ENCODE measurements at regions not wholly inside any gene's neighbourhood (a gene's known extent, or its start where the extent isn't known, plus 50 kb on each side); places are given as distances from the start of the nearest gene placed in this dataset.
"Not testable (repeated sequence)": the region's sequence is repeated elsewhere in the genome, so short reads cannot be mapped to it uniquely, and the experiment has no call there.

DNA sequence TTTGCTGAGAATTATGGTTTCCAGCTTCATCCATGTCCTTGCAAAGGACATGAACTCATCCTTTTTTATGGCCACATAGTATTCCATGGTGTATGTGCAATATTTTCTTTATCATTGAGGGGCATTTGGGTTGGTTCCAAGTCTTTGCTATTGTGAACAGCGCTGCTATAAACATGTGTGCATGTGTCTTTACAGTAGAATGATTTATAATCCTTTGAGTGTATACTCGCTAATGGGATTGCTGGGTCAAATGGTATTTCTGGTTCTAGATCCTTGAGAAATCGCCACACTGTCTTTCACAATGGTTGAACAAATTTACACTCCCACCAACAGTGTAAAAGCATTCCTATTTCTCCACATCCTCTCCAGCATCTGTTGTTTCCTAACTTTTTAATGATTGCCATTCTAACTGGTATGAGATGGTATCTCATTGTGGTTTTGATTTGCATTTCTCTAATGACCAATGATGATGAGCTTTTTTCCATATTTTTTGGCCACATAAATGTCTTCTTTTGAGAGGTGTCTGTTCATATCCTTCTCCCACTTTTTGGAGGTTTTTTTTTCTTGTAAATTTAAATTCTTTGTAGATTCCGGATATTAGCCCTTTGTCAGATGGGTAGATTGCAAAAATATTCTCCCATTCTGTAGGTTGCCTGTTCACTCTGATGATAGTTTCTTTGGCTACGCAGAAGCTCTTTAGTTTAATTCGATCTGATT, 180.1 kb downstream of the PLPPR4 start:
- DNase-seq = not testable (repeated sequence)

DNA sequence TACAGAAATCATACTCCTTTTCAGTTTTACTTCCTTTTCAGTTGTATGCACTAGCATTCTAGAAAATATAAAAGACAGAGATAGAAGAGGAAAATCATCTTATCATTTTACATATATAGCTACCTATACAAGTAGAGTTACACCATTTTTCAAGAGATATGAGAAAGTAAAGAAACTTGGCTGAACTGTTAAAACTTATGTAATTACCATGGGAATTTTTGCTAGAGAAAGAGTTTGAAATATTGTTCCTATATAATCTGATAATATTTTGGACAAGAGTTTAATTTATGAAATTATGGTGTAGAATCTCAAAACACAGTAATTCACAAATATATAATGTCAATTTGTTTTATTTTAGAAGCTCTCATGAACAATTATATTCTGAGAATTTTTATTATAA, 180.8 kb downstream of the PLPPR4 start:
- DNase-seq = no peak

GRCh38 chr1:99445486-99445885, 181.2 kb downstream of the PLPPR4 start:
- no peak for DNase-seq

DNA sequence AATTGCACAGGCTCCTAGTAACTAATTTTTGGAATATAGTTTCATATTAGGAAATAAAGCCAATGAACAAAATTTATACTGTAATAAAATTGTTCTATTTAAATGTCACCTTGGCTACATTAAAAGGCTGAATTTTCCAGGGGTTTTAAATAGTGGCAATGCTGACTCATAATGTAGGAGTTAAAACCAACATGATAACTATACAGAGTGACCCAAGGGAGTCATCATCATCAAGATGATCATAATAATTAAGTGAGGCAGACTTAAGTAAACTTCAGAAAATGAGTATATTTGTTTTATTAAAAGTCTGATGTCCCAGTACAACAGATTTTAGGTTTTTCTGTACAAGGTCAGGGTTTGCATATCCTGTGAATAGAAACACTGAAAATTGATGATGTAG, 183.4 kb downstream of the PLPPR4 start:
- no peak for DNase-seq

GRCh38 chr1:99455760-99456159, 190.2 kb upstream of the PALMD start:
- no peak for DNase-seq

DNA sequence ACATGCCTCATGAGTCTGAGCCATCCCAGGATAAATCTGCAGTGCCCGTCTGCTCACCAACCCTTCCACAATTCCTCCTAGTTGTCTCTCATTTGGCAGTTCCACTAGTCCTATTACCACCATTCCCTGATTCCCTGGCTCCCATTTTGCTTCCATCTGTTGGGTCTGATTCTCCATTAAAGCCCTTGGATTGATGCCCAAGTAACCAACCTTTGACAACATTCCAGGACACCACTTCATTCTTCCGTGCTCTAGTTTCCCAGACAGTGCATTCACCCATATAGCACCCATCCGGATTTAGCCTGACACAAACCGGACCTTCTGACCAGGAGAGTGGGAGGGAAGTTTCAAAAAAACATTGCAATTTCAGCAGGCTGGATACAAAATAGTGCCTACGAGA, 189.4 kb upstream of the PALMD start:
- no peak for DNase-seq

GRCh38 chr1:99457381-99458165, 188.3 kb upstream of the PALMD start:
- no peak for DNase-seq

DNA sequence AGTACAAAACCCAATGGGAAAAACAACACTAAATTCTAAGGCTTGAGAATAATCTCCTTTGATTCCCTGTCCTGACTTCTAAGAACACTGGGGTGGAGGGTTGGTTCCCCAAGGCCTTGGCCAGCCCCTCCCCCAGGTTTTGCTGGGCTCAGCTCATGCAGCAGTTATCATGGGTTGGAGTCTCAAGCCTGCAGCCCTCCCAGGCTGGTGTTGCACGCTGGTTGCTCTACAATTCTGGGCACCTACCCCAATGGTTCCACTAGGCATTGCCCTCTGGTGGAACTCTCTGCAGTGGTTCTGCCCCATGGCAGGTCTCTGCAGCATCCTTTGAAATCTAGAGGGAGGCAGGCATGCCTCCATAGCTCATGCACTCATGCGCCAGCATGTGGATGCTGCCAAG, 184.4 kb upstream of the PALMD start:
- no peak for DNase-seq

GRCh38 chr1:99464738-99465137, 181.2 kb upstream of the PALMD start:
- no peak for DNase-seq

GRCh38 chr1:99465176-99465900, 180.6 kb upstream of the PALMD start:
- DNase-seq = no peak

DNA sequence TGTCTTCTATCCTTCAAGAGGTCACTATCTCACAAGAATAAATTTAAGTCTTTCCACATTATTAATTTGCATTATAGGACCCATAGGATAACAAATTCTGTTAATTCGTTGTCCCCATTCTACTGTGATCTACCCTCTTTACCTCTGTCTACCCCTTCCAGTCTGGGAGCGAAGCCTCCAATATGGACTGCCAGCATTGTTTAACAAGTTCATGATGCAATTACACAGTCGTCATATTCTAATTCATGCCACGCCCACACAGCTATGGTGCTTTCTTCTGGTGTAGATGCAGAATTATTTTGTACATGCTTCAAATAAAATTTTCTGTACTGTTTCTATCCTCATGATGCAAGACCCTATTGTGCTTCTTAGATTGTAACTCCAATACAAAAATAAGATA, 178.3 kb upstream of the PALMD start:
- DNase-seq = no peak

GRCh38 chr1:99469550-99469971, 176.4 kb upstream of the PALMD start:
- DNase-seq = no peak

GRCh38 chr1:99472893-99473292, 173.0 kb upstream of the PALMD start:
- DNase-seq = no peak

GRCh38 chr1:99474350-99474893, 171.5 kb upstream of the PALMD start:
- peak; percentile 40 to 47 for DNase-seq

- DNase-seq = no peak
Measured at GRCh38 chr1:99476058-99476457, 169.9 kb upstream of the PALMD start.

- DNase-seq = peak; percentile 37 to 87
Measured at GRCh38 chr1:99481391-99481996, 164.4 kb upstream of the PALMD start.

DNA sequence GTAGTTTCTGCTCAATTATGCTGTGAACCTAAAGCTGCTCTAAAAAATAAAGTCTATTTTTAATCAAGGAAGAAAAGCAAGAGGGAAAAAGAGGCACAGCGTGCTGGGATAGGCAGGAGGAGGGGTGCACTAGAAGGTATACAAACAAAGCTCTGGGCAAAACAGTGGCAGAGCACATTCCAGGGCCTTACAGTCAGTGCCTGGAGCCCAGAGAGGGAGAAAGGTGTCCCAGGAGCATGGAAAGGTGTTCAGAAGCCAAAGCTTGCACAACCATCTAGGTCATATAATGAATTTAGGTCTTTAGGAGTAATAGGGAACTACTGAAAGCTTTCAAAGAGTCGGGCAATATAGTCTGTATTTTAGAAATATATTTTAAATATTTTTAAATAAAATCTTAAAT, 163.6 kb upstream of the PALMD start:
- no peak for DNase-seq

DNA sequence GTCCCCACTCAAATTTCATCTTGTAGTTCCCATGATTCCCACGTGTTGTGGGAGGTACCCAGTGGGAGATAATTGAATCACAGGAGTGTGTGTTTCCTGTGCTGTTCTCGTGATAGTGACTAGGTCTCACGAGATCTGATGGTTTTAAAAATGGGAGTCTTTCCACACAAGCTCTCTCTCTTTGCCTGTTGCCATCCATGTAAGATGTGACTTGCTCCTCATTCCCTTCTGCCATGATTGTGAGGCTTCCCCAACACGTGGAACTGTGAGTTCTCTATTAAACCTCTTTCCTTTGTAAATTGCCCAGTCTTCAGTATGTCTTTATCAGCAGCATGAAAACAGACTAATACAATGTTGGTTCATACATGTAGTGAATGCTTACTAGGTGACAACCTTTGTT, 163.2 kb upstream of the PALMD start:
- no peak for DNase-seq

GRCh38 chr1:99490031-99490430, 155.9 kb upstream of the PALMD start:
- DNase-seq = no peak

DNA sequence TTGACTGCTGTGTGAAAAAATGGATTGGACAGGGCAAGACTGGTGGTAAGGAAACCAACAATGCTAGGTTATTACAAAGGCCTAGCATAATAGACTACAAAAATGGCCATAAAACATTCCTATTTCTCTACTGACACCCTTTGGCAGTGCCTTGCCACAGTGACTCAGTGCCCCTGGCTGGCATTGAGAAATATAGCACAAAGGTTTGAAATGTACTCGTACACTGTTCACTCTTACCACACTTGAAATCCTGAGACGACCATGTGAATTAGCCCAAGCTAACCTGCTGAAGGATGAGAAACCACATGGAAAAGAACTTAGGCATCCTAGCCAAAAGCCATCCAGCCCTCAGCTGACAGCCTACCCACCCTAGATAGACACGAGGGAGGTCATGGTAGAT, 149.8 kb upstream of the PALMD start:
- no peak for DNase-seq

- DNase-seq = no peak
Measured at GRCh38 chr1:99497690-99498089, 148.2 kb upstream of the PALMD start.

GRCh38 chr1:99500541-99500940, 145.4 kb upstream of the PALMD start:
- DNase-seq = no peak

DNA sequence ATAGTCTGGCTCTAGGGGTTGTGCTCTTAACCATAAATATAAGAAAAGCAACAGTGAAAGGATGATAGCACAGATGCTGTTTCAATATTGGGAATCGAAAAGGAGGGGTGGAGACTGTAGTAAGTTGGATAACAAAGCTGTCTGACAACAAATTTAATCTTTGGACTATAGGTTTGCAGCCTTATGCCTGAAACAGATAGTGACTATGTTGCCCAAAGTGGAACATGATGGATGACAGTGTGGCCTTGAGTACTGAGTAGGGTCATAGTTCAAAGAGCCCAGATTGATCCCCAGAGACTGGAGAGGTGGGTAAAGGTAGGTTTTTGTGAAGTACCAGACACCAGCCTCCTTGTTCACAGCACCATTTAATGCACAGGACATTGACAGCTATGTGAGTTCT, 144.0 kb upstream of the PALMD start:
- no peak for DNase-seq
